Activated naive CD4-positive, alpha-beta T cell treated with anti-CD3 and anti-CD28 coated beads, Interleukin-2, amount 50 U/mL, for 24 hours (primary cell): ENCODE measurements at regions not wholly inside any gene's neighbourhood (a gene's known extent, or its start where the extent isn't known, plus 50 kb on each side); places are given as distances from the start of the nearest gene placed in this dataset.

ENCODE experiments used
- H3K27ac Mint-ChIP-seq: one replicate; pipeline ENCODE4 v1.8.0; 2021; ENCODE audit warnings: mild to moderate bottlenecking, mixed read lengths
- H3K27me3 Mint-ChIP-seq: one replicate; pipeline ENCODE4 v1.8.0; 2021; ENCODE audit warnings: mixed read lengths
- H3K36me3 Mint-ChIP-seq: one replicate; pipeline ENCODE4 v1.8.0; 2021; ENCODE audit warnings: mixed read lengths
- H3K4me1 Mint-ChIP-seq: one replicate; pipeline ENCODE4 v1.8.0; 2021; ENCODE audit warnings: mixed read lengths
- H3K4me3 Mint-ChIP-seq: one replicate; pipeline ENCODE4 v1.8.0; 2021; ENCODE audit warnings: mild to moderate bottlenecking, mixed read lengths
- H3K9me3 Mint-ChIP-seq: one replicate; pipeline ENCODE4 v1.8.0; 2021; ENCODE audit warnings: mixed read lengths

- Mint-ChIP-seq H3K4me1 (no peaks in the 10 kb centered on the region), H3K4me3 (no peak overlapping the region), H3K9me3 (no peaks in the 10 kb centered on the region), H3K27ac (no peak overlapping the region), H3K27me3 (no peaks in the 10 kb centered on the region), H3K36me3 (peaks cover 6% of the 10 kb centered on the region)
These were observed 238.0 kb upstream of the DDHD1 start for GRCh38 chr14:53391156-53391555.

DNA sequence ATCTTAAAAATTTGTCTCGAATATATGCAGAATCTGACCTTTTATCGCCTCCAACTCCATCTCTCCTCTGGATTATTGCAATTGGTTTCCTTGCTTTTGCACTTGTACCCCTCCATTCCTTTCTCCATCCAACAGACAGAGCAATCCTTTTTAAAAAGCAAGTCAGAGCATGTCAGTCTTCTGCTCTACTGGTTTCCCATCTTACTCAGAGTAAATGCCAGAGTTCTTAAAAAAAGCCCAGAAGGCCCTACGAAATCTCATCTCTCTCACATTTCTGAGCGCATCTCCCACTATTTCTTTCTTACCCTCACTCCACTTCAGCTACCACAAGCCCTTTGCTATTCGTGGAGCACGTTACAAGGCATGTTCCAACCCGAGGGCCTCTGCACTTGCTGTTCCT is 236.9 kb upstream of the DDHD1 start:
- Mint-ChIP-seq H3K27ac (no peak overlapping the region), H3K27me3 (no peaks in the 10 kb centered on the region), H3K4me1 (no peaks in the 10 kb centered on the region), H3K9me3 (no peaks in the 10 kb centered on the region), H3K4me3 (no peak overlapping the region), H3K36me3 (peaks cover 6% of the 10 kb centered on the region)

- no peaks in the 10 kb centered on the region for H3K9me3 Mint-ChIP-seq
- no peaks in the 10 kb centered on the region for H3K4me1 Mint-ChIP-seq
- H3K27ac Mint-ChIP-seq = no peak overlapping the region
- no peaks in the 10 kb centered on the region for H3K27me3 Mint-ChIP-seq
- H3K4me3 Mint-ChIP-seq = no peak overlapping the region
- H3K36me3 Mint-ChIP-seq = peaks cover 6% of the 10 kb centered on the region
These were observed 236.1 kb upstream of the DDHD1 start for GRCh38 chr14:53389202-53389601.

GRCh38 chr14:53386362-53386761 is 233.2 kb upstream of the DDHD1 start:
- peaks cover 5% of the 10 kb centered on the region for H3K36me3 Mint-ChIP-seq
- no peaks in the 10 kb centered on the region for H3K27me3 Mint-ChIP-seq
- H3K4me1 Mint-ChIP-seq = no peaks in the 10 kb centered on the region
- no peaks in the 10 kb centered on the region for H3K9me3 Mint-ChIP-seq
- no peak overlapping the region for H3K4me3 Mint-ChIP-seq
- H3K27ac Mint-ChIP-seq = no peak overlapping the region

- peaks cover 5% of the 10 kb centered on the region for H3K4me1 Mint-ChIP-seq
- H3K4me3 Mint-ChIP-seq = no peak overlapping the region
- peaks cover 5% of the 10 kb centered on the region for H3K36me3 Mint-ChIP-seq
- H3K27ac Mint-ChIP-seq = no peak overlapping the region
- no peaks in the 10 kb centered on the region for H3K9me3 Mint-ChIP-seq
- H3K27me3 Mint-ChIP-seq = no peaks in the 10 kb centered on the region
These were observed 231.4 kb upstream of the DDHD1 start for GRCh38 chr14:53384536-53384935.

DNA sequence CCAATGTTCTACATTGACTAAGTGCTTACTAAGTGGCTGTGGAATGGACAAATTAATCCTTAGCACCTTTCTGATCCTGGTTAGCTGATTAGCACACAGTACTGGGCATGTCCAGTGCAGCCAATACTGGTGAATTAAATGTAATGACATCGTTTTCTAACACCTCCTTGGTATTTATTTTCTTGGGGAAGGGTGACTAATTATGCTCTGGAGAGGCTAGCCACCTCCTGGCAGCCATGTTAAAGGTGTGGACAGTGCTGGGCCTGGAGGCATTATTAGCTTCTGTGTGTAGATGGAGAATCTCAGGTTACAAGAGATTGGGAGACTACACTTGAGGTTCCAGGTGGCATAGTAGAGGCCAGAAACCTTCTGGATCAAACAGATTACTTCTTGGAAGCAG is 230.9 kb upstream of the DDHD1 start:
- H3K27ac Mint-ChIP-seq = no peak overlapping the region
- H3K36me3 Mint-ChIP-seq = peaks cover 5% of the 10 kb centered on the region
- no peak overlapping the region for H3K4me3 Mint-ChIP-seq
- H3K4me1 Mint-ChIP-seq = peaks cover 5% of the 10 kb centered on the region
- H3K9me3 Mint-ChIP-seq = no peaks in the 10 kb centered on the region
- H3K27me3 Mint-ChIP-seq = no peaks in the 10 kb centered on the region

DNA sequence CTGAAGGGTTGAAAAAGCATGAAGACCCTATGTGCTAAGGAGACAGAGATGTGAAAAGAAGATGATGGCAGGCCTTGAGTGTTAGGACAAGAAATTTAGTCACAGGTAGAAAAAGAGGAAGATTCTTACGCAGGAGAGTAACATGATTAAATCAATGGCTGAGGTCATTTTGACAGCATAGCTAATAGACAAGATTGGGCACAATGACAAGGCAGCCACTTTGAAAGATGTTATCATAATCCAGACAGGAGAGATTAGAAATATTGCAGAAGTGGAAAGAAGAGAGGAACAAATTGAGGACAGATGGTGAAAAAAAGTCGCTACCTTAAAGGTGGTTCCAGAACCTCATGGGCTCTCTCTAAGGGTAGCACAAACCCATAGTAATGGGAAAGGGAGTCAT is 228.8 kb upstream of the DDHD1 start:
- Mint-ChIP-seq H3K4me3 (no peak overlapping the region), H3K27ac (no peak overlapping the region), H3K36me3 (no peaks in the 10 kb centered on the region), H3K4me1 (peaks cover 5% of the 10 kb centered on the region), H3K27me3 (no peaks in the 10 kb centered on the region), H3K9me3 (no peaks in the 10 kb centered on the region)

GRCh38 chr14:53380867-53381225 is 227.7 kb upstream of the DDHD1 start:
- H3K4me3 Mint-ChIP-seq = no peak overlapping the region
- no peaks in the 10 kb centered on the region for H3K36me3 Mint-ChIP-seq
- no peak overlapping the region for H3K27ac Mint-ChIP-seq

DNA sequence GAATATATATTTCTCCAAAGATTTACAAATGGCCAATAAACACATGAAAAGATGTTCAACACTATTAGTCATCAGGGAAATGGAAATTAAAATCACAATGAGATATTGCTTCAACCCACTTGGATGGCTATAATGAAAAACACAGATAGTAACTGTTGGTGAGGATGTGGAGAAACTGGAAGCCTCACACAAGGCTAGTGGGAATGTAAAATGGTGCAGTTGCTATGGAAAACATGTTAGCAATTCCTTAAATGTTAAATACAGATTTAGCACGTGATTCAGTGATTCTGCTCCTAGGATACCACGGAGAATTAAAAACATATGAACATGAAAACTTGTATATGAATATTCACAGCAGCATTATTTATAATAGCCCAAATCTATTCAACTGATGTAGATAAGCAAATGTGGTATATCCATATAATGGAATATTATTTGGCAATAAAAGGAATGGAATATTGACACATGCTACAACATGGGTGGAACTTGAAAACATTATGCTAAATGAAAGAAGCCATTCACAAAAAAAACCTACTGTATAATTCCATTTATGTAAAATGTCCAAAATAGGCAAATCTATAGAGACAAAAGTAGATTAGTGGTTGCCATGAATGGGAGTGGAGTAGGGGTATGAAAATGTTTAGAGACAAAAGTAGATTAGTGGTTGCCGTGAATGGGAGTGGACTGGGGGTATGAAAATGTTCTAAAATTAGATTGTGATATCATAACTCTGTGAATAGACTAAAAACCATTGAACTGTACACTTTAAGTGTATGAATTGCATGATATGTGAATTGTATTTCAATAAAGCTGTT is 227.1 kb upstream of the DDHD1 start:
- H3K9me3 Mint-ChIP-seq = no peaks in the 10 kb centered on the region
- H3K4me3 Mint-ChIP-seq = no peak overlapping the region
- no peaks in the 10 kb centered on the region for H3K36me3 Mint-ChIP-seq
- no peak overlapping the region for H3K27ac Mint-ChIP-seq
- H3K27me3 Mint-ChIP-seq = no peaks in the 10 kb centered on the region
- peaks cover 5% of the 10 kb centered on the region for H3K4me1 Mint-ChIP-seq

More at GRCh38 chr14:53380867-53381225, 227.7 kb upstream of the DDHD1 start:
- Mint-ChIP-seq H3K9me3 (no peaks in the 10 kb centered on the region), H3K4me1 (peaks cover 5% of the 10 kb centered on the region), H3K27me3 (no peaks in the 10 kb centered on the region)

GRCh38 chr14:53378142-53378541 is 225.0 kb upstream of the DDHD1 start:
- Mint-ChIP-seq H3K27me3 (no peaks in the 10 kb centered on the region), H3K27ac (no peak overlapping the region), H3K36me3 (no peaks in the 10 kb centered on the region), H3K4me3 (no peak overlapping the region), H3K9me3 (no peaks in the 10 kb centered on the region), H3K4me1 (peaks cover 5% of the 10 kb centered on the region)

DNA sequence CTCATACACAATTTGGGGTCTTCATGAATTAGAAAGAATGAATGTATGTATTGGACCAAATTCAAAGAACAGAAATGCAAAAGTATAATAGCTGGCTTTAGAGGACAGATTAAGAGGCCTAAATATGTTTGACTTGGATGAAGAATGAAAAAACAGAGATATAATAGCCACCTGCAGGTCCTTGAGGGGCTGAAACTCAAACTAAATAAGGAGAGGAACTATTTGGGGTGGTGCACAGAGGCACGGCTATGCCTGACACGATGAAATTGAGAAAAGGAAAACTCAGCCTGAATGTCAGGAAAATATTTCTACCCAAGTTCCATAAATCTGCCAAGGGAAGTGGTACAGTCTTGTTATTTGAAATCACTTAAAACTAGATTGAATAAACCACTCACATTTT is 222.9 kb upstream of the DDHD1 start:
- Mint-ChIP-seq H3K4me3 (no peak overlapping the region), H3K27ac (no peak overlapping the region), H3K4me1 (peaks cover 5% of the 10 kb centered on the region), H3K9me3 (no peaks in the 10 kb centered on the region), H3K36me3 (peaks cover 4% of the 10 kb centered on the region), H3K27me3 (no peaks in the 10 kb centered on the region)

- no peaks in the 10 kb centered on the region for H3K27me3 Mint-ChIP-seq
- no peak overlapping the region for H3K4me3 Mint-ChIP-seq
- no peak overlapping the region for H3K27ac Mint-ChIP-seq
- peaks cover 3% of the 10 kb centered on the region for H3K4me1 Mint-ChIP-seq
- no peaks in the 10 kb centered on the region for H3K9me3 Mint-ChIP-seq
- peaks cover 4% of the 10 kb centered on the region for H3K36me3 Mint-ChIP-seq
These were observed 222.5 kb upstream of the DDHD1 start for GRCh38 chr14:53375599-53375998.

GRCh38 chr14:53368711-53369201 is 215.6 kb upstream of the DDHD1 start:
- H3K27ac Mint-ChIP-seq = no peak overlapping the region
- H3K4me1 Mint-ChIP-seq = no peaks in the 10 kb centered on the region
- no peaks in the 10 kb centered on the region for H3K27me3 Mint-ChIP-seq
- H3K36me3 Mint-ChIP-seq = peaks cover 8% of the 10 kb centered on the region
- no peak overlapping the region for H3K4me3 Mint-ChIP-seq
- H3K9me3 Mint-ChIP-seq = no peaks in the 10 kb centered on the region

DNA sequence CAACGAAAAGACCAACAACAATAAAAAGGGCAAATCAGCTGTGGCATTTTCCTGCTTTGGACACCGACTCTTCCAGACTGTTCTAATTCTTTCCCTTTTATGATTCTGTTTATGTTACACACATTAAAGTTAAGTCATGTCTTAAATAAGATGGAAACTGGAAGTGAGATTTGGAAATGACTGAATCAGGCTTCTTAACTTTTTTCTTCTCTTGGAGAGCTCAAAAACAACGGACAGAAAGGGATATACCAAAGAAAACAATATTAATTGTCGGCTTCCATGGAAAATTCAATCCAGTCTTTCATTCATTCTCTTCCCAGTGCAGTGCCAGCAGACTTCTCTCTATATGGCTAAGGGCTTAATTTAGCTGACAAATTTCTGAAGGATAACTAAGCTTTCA is 214.9 kb upstream of the DDHD1 start:
- no peak overlapping the region for H3K4me3 Mint-ChIP-seq
- peaks cover 8% of the 10 kb centered on the region for H3K36me3 Mint-ChIP-seq
- no peaks in the 10 kb centered on the region for H3K4me1 Mint-ChIP-seq
- H3K9me3 Mint-ChIP-seq = no peaks in the 10 kb centered on the region
- H3K27me3 Mint-ChIP-seq = no peaks in the 10 kb centered on the region
- no peak overlapping the region for H3K27ac Mint-ChIP-seq

GRCh38 chr14:53367644-53368026 is 214.5 kb upstream of the DDHD1 start:
- Mint-ChIP-seq H3K27me3 (no peaks in the 10 kb centered on the region), H3K4me3 (no peak overlapping the region), H3K36me3 (peaks cover 8% of the 10 kb centered on the region), H3K9me3 (no peaks in the 10 kb centered on the region), H3K27ac (no peak overlapping the region), H3K4me1 (no peaks in the 10 kb centered on the region)

GRCh38 chr14:53365486-53366130 is 212.5 kb upstream of the DDHD1 start:
- H3K36me3 Mint-ChIP-seq = peaks cover 4% of the 10 kb centered on the region
- H3K4me1 Mint-ChIP-seq = no peaks in the 10 kb centered on the region
- no peak overlapping the region for H3K4me3 Mint-ChIP-seq
- H3K27ac Mint-ChIP-seq = no peak overlapping the region
- H3K27me3 Mint-ChIP-seq = no peaks in the 10 kb centered on the region
- H3K9me3 Mint-ChIP-seq = no peaks in the 10 kb centered on the region
